ENCODE measurements at regions not wholly inside any gene's neighbourhood (a gene's known extent, or its start where the extent isn't known, plus 50 kb on each side); places are given as distances from the start of the nearest gene placed in this dataset.

DNA sequence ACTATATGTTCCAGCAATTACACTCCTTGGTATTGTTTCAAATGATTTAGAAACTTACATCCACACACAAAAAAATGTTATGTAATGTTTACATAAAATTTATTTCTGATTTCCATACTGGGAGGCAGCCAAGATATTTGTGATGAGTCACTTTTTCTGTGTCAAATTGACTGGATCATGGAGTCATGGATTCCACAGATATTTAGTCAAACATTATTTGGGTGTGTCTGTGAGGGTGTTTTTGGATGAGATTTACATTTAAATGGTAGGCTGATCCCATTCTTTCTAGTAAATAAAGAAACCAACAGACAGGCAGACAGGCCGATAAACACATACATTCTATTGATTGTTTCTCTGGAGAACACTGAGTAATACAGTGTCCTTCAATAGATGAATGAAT lies 562.8 kb downstream of the SLITRK6 start:
- 73% methylated on average over 1 of the region's 1 CpG for WGBS (ENCODE audit: insufficient coverage, insufficient replicate concordance, low lambda C conversion rate, missing lambda C conversion rate)
- no peaks in the 10 kb centered on the region for H3K36me3 ChIP-seq (ENCODE audit: control insufficient read depth in 2 of 2, insufficient read depth in 2 of 2, low read length in 1 of 2)
- H3K9me3 ChIP-seq (replicated peaks; ENCODE audit: control insufficient read depth, insufficient read depth, low read length) = no peaks in the 10 kb centered on the region
- RAD21 ChIA-PET (ENCODE audit: unreplicated experiment) = no interaction called here
- FAIRE-seq (no peak), ATAC-seq (no peak), DNase-seq (ENCODE audit: low read depth, low spot score) (no peak)
- TF ChIP-seq CBFB (IDR thresholded peaks at IDR 0.05; ENCODE audit: low read depth) (no peak), CREM (IDR thresholded peaks at IDR 0.05; ENCODE audit: low read depth) (no peak), PAX8 (IDR thresholded peaks at IDR 0.05) (no peak), NR2C2 (IDR thresholded peaks at IDR 0.05; ENCODE audit: borderline replicate concordance, control insufficient read depth, insufficient read length, low read depth) (no peak), TAF1 (IDR thresholded peaks at IDR 0.05; ENCODE audit: borderline replicate concordance, low read depth, low read length) (no peak), BMI1 (IDR thresholded peaks at IDR 0.05; ENCODE audit: borderline replicate concordance) (no peak), MTA2 (IDR thresholded peaks at IDR 0.05; ENCODE audit: low read depth) (no peak), EP300 (IDR thresholded peaks at IDR 0.05; ENCODE audit: borderline replicate concordance in 1 of 2, control insufficient read depth in 1 of 2, low read depth in 2 of 2, low read length in 2 of 2) (no peak), HDGF (IDR thresholded peaks at IDR 0.05) (no peak), MEF2A (IDR thresholded peaks at IDR 0.05; ENCODE audit: insufficient read depth, low read depth, low read length) (no peak), FOS (IDR thresholded peaks at IDR 0.05; ENCODE audit: borderline replicate concordance, extremely low read depth, insufficient read length) (no peak), NFYA (IDR thresholded peaks at IDR 0.05; ENCODE audit: borderline replicate concordance, low read depth, low read length) (no peak), NR2F1 (conservative IDR thresholded peaks at IDR 0.05) (no peak), BCLAF1 (IDR thresholded peaks at IDR 0.05) (no peak), SIX5 (IDR thresholded peaks at IDR 0.05; ENCODE audit: low read depth, low read length, severe bottlenecking) (no peak), SMAD5 (IDR thresholded peaks at IDR 0.05; ENCODE audit: low read depth) (no peak)
- TF ChIP-seq, protein P1, sequence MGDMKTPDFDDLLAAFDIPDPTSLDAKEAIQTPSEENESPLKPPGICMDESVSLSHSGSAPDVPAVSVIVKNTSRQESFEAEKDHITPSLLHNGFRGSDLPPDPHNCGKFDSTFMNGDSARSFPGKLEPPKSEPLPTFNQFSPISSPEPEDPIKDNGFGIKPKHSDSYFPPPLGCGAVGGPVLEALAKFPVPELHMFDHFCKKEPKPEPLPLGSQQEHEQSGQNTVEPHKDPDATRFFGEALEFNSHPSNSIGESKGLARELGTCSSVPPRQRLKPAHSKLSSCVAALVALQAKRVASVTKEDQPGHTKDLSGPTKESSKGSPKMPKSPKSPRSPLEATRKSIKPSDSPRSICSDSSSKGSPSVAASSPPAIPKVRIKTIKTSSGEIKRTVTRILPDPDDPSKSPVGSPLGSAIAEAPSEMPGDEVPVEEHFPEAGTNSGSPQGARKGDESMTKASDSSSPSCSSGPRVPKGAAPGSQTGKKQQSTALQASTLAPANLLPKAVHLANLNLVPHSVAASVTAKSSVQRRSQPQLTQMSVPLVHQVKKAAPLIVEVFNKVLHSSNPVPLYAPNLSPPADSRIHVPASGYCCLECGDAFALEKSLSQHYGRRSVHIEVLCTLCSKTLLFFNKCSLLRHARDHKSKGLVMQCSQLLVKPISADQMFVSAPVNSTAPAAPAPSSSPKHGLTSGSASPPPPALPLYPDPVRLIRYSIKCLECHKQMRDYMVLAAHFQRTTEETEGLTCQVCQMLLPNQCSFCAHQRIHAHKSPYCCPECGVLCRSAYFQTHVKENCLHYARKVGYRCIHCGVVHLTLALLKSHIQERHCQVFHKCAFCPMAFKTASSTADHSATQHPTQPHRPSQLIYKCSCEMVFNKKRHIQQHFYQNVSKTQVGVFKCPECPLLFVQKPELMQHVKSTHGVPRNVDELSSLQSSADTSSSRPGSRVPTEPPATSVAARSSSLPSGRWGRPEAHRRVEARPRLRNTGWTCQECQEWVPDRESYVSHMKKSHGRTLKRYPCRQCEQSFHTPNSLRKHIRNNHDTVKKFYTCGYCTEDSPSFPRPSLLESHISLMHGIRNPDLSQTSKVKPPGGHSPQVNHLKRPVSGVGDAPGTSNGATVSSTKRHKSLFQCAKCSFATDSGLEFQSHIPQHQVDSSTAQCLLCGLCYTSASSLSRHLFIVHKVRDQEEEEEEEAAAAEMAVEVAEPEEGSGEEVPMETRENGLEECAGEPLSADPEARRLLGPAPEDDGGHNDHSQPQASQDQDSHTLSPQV (IDR thresholded peaks at IDR 0.05) = no peak
- TF ChIP-seq, protein P2, sequence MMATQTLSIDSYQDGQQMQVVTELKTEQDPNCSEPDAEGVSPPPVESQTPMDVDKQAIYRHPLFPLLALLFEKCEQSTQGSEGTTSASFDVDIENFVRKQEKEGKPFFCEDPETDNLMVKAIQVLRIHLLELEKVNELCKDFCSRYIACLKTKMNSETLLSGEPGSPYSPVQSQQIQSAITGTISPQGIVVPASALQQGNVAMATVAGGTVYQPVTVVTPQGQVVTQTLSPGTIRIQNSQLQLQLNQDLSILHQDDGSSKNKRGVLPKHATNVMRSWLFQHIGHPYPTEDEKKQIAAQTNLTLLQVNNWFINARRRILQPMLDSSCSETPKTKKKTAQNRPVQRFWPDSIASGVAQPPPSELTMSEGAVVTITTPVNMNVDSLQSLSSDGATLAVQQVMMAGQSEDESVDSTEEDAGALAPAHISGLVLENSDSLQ (IDR thresholded peaks at IDR 0.05) = no peak
- no peak overlapping the region for H3K4me2 ChIP-seq (ENCODE audit: control insufficient read depth, insufficient read depth)
- SMC1A ChIA-PET (ENCODE audit: uncharacterized antibody, unreplicated experiment) = no interaction called here
- H4K20me1 ChIP-seq (ENCODE audit: control insufficient read depth, insufficient read depth) = no peaks in the 10 kb centered on the region
- intact Hi-C loops (cut with micrococcal nuclease; ENCODE audit: unreplicated experiment) (no loop called here), in situ Hi-C loops (cut with MboI) (no loop called here)
- no peak overlapping the region for H3K4me3 ChIP-seq
- POLR2A ChIA-PET = no interaction called here
- H2AFZ ChIP-seq (ENCODE audit: control insufficient read depth, low read depth, low read length) = no peak overlapping the region
- H3K79me2 ChIP-seq (ENCODE audit: control insufficient read depth, insufficient read depth, low read length) = no peaks in the 10 kb centered on the region
- H3K9ac ChIP-seq (ENCODE audit: control insufficient read depth, insufficient read depth, low read length) = no peak overlapping the region
- H3K27ac ChIP-seq (ENCODE audit: control insufficient read depth, insufficient read depth) = no peak overlapping the region
- no peaks in the 10 kb centered on the region for H3K4me1 ChIP-seq (ENCODE audit: control insufficient read depth, insufficient read depth, low read length)
- CTCF ChIA-PET = no interaction called here
- H3K27me3 ChIP-seq (replicated peaks in 1 of 2; ENCODE audit: control insufficient read depth in 2 of 2, insufficient read depth in 2 of 2, low read length in 1 of 2) = no peaks in the 10 kb centered on the region
- BruUV-seq (replicated peaks) = no TSS peak
